Urinary bladder (tissue), 3 donors: ENCODE measurements at regions not wholly inside any gene's neighbourhood (a gene's known extent, or its start where the extent isn't known, plus 50 kb on each side); places are given as distances from the start of the nearest gene placed in this dataset.
"Not testable (repeated sequence)": the region's sequence is repeated elsewhere in the genome, so short reads cannot be mapped to it uniquely, and the experiment has no call there.

Experiments used
- DNase-seq: peaks from one replicate; pipeline ENCODE4 v3.0.0-alpha.2; 2015; ENCODE audit errors: extremely low spot score
- H3K27ac ChIP-seq: one replicate; pipeline ENCODE4 v1.5.1; 2013; ENCODE audit warnings: low read depth, mild to moderate bottlenecking, moderate library complexity
- H3K36me3 ChIP-seq: one replicate; pipeline ENCODE4 v1.6.1; 2013; ENCODE audit warnings: mild to moderate bottlenecking, moderate library complexity; ENCODE audit not compliant: insufficient read depth
- H3K4me1 ChIP-seq: one replicate; pipeline ENCODE4 v1.6.1; 2013; ENCODE audit warnings: mild to moderate bottlenecking, moderate library complexity; ENCODE audit not compliant: insufficient read depth
- H3K4me3 ChIP-seq: one replicate; pipeline ENCODE4 v1.5.1; 2013; ENCODE audit warnings: low read depth, low read length
- WGBS: extraction: QIAGEN DNeasy Blood & Tissue Kit; methylation state at CpG from one replicate; pipeline ENCODE4 v1.1.7; 2013; 5-methylcytosine and 5-hydroxymethylcytosine counted together
- donor health status: healthy with polysubstance abuse.
- donor health status: healthy.

DNA sequence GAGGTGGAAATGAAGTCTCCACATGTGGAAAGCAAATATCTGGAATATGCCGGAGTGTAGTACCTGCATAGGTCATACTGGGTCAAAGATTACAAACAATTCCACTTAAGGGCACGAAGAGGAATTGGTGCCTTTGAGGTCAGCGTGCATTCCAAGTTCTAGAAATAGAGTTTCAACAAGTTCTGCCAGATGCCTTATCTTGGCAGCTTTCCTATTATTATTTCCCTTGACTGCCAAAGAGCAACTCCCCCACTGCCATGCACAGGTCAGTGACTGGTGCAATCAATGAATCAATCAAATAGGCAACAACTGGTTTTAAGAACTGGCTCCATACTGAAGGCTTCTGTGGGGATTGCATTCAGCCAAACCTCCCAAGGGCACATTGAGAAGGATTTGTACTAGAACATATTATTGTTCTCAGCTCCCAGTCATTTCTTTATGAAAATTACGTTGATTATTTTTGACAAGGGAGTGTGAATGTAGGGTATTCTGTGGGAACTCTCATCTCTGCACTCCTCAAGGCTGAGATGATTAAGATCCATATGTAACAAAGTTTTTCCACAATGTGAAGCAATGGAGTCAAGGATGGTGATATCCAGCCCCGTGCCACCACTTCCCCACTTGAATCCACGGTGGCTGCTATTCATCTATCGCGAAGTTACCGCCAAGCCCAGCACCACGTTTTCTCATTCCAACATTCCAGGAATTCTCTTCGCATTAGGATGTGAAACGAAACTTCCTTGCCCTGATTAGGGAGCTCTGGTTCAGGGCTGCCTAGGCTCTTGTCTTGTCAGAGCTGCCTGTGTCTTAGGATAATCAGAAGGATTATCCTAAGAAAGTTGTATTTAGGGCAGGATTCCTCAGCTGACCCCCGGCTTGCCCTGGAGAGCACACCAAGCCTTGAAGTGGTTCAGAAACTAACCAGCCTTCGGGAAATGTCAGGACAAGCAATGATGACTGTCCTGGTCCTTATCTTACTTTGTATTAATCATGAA, 115.1 kb upstream of the PCED1B start:
- Histone ChIP-seq H3K36me3 (no peaks in the 10 kb centered on the region), H3K27ac (no peak overlapping the region), H3K4me3 (no peak overlapping the region), H3K4me1 (no peaks in the 10 kb centered on the region)
- WGBS, result 24% methylated on average over 14 of the region's 14 CpGs
- no peak for DNase-seq

DNA sequence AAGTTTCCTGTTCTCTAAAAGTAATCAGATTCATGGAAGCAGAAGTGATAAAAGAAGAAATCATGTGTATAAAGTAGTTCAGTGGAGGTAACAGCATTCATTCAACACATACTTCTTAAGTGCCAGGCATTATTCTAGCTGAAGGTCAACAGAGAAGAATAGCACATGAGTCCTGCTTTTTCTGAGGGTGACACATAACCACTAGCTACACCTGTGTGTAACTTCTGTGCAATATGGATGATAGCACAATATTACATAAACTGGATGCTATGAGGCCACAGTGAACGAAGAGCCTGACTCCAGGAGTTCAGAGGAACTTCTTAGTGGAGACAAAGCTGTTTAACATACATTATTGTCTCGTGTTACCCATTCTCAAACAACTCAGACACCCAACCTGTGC, 114.3 kb upstream of the PCED1B start:
- H3K4me1 ChIP-seq, result no peaks in the 10 kb centered on the region
- 81% methylated on average over 2 of the region's 2 CpGs for WGBS

DNA sequence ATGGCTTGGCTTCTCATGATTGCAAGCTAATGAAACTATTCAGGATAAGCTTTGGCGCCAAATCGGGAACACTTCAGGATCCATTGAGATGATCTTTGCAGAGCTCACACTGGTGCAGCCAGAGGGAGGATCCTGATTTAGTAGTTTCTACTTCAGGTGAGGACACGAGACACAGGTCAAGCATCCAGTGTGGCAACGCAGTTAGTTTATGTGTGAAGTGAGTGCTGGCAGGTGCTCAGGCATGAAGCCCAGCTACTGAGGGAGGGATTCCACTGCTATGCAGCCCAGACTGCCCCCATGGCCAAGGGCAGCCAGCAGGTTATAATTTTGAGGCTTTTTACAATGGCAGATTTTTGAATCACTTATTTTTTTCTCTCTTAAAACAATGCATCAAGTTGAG, 113.5 kb upstream of the PCED1B start:
- 74% methylated on average over 4 of the region's 4 CpGs for whole genome bisulfite sequencing
- H3K4me1 ChIP-seq, result no peaks in the 10 kb centered on the region
- no peak overlapping the region for H3K4me3 ChIP-seq
- DNase-seq, result no peak
- no peaks in the 10 kb centered on the region for H3K36me3 ChIP-seq
- no peak overlapping the region for H3K27ac ChIP-seq

More for the DNA sequence above, 114.3 kb upstream of the PCED1B start:
- Histone ChIP-seq H3K27ac (no peak overlapping the region), H3K4me3 (no peak overlapping the region), H3K36me3 (no peaks in the 10 kb centered on the region)
- no peak for DNase-seq

DNA sequence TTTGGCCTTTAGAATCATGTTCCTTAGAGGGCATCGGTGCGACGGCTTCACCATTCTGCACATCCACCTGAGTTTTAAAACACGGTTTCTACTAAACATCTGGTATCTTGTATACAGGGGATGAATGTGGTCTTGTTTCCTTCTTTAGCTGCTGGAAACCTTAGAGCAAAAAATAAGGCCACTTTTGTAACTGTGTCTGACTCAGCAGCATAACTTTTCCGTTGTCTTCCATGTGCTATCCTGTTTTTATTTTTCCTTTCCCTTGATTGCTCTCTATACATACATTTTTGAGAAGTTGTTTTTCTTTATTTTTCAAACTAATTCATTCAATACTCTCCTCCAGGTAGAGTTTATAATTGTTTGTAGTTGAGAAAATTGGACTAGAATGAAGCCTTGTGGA, 108.8 kb upstream of the PCED1B start:
- H3K4me3 ChIP-seq, result no peak overlapping the region
- H3K27ac ChIP-seq, result no peak overlapping the region
- no peaks in the 10 kb centered on the region for H3K36me3 ChIP-seq
- DNase-seq, result no peak
- H3K4me1 ChIP-seq, result no peaks in the 10 kb centered on the region
- 88% methylated on average over 5 of the region's 5 CpGs for whole genome bisulfite sequencing

DNA sequence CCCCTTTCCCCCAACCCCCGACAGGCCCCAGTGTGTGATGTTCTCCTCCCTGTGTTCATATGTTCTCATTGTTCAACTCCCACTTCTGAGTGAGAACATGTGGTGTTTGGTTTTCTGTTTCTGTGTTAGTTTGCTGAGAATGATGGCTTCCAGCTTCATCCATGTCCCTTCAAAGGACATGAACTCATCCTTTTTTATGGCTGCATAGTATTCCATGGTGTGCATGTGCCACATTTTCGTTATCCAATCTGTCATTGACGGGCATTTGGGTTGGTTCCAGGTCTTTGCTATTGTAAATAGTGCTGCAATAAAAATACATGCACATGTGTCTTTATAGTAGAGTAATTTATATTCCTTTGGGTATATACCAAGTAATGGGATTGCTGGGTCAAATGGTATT, 105.5 kb upstream of the PCED1B start:
- H3K4me3 ChIP-seq, DNase-seq: not testable (repeated sequence)
- 84% methylated on average over 3 of the region's 3 CpGs for WGBS

DNA sequence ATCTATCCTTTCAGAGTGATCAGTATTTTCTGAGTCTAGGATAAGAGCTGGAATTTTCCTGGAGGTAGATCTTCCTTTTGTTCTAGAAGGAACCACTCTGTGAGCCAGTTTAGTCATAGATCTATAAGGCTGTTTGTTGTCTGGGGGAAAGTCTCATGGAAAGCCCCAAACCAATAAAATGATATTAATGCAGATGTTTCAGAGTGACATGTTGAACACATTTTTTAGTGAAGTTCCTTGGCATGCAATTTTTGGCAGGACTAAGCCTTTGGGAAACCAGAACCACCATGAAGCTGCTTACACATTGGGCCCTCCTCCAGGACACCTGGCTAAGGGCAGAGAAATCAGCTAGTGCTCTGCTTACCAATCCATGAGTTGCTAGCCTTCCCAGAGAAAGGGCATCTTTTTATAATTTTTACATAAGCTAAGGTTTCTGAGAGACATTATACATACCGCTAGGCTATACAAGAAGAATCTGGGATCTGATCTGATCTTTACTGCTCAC, 101.5 kb upstream of the PCED1B start:
- no peak for DNase-seq
- no peak overlapping the region for H3K27ac ChIP-seq
- H3K36me3 ChIP-seq, result no peaks in the 10 kb centered on the region
- H3K4me1 ChIP-seq, result no peaks in the 10 kb centered on the region
- 98% methylated on average over 1 of the region's 1 CpG for WGBS
- H3K4me3 ChIP-seq, result no peak overlapping the region

More for the DNA sequence above, 105.5 kb upstream of the PCED1B start:
- H3K4me1 ChIP-seq, H3K36me3 ChIP-seq, H3K27ac ChIP-seq: not testable (repeated sequence)

DNA sequence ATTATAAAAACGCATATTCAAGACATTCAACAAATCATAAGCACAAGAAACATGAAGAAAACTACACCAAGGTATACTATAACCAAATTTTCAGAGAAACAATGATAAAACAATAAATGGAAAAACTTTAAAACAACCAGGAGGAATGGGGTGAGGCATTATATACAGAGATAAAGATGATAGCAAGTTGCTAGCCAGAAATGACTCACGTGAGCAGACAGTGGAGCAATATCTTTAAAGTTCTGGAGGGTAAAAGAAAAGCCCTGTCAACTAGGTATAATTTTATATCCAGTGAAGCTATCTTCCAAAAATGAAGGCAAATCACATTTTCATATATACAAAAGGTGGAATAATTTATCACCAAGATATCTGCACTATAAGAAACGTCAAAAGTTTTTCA, 97.8 kb upstream of the PCED1B start:
- Histone ChIP-seq H3K36me3 (no peaks in the 10 kb centered on the region), H3K4me3 (no peak overlapping the region), H3K27ac (no peak overlapping the region), H3K4me1 (no peaks in the 10 kb centered on the region)
- 72% methylated on average over 3 of the region's 3 CpGs for WGBS
- no peak for DNase-seq

DNA sequence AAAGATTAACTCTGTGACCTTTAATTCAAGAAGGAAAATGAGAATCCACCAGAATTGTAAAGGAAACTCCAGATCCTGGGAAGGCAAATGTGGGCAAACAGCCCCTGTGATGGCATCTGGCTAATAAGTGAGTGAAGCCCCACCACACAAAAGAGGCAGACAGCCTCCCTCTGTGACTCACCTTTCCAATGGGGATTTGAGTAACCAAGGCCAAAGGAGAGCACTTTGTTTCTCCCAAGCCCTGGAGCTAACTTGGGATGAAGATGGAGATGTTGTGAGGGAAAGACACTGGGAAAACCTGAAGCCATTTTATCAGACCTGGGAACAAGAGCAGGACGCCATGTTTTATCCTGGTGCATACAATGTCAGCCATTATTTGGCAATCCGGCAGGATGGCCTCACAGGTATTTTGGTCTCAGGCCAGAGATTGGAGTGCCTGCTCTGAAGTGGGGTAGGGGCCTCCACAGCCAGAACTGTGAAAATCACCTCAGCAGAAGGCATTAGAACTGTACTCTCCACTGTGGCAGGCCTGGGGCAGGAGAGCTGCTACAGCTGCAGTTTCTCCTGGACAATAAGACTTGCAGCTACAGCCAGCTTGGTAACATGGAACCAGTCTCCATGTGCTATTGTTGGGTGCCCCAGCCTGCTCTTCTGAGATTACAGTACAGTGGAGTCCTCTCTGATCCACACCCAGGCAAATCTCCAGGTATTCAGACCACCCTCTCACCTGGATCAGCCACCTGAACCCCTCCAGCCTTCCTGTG, 96.6 kb upstream of the PCED1B start:
- no peaks in the 10 kb centered on the region for H3K36me3 ChIP-seq
- no peak overlapping the region for H3K27ac ChIP-seq
- H3K4me1 ChIP-seq, result no peaks in the 10 kb centered on the region
- DNase-seq, result no peak
- 92% methylated on average over 2 of the region's 2 CpGs for WGBS
- H3K4me3 ChIP-seq, result no peak overlapping the region

DNA sequence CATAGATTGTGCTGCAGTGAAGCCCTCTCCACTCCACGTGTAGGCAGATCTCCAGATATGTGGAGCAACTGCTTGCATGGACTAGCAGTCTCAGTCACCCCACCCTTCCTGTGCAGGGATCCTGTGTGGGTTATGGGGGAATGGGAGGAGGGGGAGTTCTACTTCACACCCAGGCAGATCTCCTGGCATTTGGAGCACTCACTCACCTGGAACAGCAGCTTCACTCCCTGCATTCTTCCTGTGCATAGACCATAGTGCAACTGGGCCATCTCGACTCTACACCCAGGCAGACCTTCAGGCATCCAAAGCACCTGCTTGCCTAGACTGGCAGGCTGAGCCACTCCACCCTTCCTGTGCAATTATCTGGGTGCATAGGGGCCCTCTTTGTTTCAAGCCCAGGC, 96.0 kb upstream of the PCED1B start:
- H3K4me3 ChIP-seq, result no peak overlapping the region
- no peaks in the 10 kb centered on the region for H3K36me3 ChIP-seq
- H3K27ac ChIP-seq, result no peak overlapping the region
- WGBS, result 61% methylated on average over 2 of the region's 2 CpGs
- DNase-seq, result no peak
- H3K4me1 ChIP-seq, result no peaks in the 10 kb centered on the region

DNA sequence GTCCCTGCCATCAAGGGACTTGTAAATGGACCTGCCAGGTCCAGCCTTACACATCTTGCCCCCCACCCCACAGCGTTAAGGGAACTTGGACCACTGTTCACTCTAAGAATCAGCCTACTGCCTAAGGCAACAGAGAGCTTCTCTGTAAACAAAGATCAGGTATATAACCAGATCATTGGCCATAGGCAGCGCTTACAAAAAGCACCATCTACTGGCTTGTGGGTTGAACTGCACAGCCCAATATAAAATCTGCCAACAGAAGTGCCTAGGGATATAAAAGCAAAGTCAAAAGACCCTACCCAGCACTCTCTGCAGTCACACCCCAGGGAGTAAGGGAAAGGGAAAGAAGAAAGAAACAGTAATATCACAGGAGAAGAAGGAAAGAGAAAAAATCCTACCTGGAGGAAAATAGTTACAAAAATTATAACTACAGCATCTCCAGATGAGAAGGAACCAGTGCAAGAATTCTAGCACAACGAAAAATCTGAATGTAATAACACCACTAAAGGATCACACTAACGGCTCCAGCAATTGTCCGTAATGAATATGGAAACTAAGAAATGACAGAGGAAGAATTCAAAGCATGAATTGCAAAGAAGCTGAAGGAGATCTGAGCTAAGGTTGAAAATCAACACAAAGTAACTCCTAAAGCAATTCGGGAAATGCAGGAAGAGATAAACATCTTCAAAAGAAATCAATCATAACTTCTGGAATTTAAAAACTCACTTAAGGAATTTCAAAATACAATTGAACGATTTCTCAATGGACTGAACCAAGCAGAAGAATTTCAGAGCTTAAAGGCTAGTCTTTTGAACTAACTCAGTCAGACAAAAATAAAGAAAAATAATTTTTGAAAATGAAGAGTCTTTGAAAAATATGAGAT, 95.2 kb upstream of the PCED1B start:
- 43% methylated on average over 7 of the region's 7 CpGs for WGBS
- Histone ChIP-seq H3K36me3 (no peaks in the 10 kb centered on the region), H3K27ac (no peak overlapping the region), H3K4me3 (no peak overlapping the region), H3K4me1 (no peaks in the 10 kb centered on the region)
- no peak for DNase-seq

DNA sequence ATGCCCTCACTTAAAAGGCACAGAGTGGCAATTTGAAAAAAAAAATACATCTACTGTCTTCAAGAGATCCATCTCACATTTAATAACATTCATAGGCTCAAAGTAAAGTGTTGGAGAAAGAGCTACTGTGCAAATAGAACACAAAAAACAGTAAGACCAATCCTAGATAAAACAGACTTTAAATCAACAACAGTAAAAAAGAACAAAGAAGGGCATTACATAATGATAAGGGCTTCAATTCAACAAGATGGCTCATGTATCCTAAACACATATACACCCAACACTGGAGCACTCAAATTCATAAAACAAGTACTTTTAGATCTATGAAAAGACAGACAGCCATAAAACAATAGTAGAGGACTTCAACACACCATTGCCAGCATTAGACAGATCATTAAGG, 93.6 kb upstream of the PCED1B start:
- Histone ChIP-seq H3K4me1 (no peaks in the 10 kb centered on the region), H3K27ac (no peak overlapping the region), H3K4me3 (no peak overlapping the region), H3K36me3 (no peaks in the 10 kb centered on the region)
- DNase-seq, result no peak

DNA sequence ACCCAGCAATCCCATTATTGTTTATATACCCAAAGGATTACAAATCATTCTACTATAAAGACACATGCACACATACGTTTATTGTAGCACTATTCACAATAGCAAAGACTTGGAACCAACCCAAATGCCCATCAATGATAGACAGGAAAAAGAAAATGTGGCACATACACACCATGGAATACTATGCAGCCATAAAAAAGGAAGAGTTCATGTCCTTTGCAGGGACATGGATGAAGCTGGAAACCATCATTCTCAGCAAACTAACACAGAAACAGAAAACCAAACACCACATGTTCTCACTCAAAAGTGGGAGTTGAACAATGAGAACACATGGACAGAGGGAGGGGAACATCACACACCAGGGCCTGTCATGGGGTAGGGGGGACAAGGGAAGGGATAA, 91.3 kb upstream of the PCED1B start:
- H3K4me1 ChIP-seq, DNase-seq, H3K4me3 ChIP-seq, H3K36me3 ChIP-seq, H3K27ac ChIP-seq: not testable (repeated sequence)
- WGBS, result 65% methylated on average over 1 of the region's 1 CpG

DNA sequence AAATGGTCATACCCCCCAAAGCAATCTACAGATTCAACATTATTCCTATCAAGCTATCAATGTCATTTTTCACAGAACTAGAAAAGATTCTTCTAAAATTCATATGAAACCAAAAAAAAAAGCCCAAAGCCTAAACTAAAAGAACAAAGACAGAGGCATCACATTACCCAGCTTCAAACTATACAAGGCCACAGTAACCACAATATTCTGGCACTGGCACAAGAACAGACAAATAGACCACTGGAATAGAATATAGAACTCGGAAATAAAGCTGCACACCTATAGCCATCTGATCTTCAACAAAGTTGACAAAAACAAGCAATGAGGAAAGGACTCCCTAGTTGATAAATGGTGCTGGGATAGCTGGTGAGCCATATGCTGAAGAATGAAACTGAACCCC, 89.2 kb upstream of the PCED1B start:
- WGBS, result 73% methylated on average over 1 of the region's 1 CpG
- H3K36me3 ChIP-seq, result no peaks in the 10 kb centered on the region
- no peaks in the 10 kb centered on the region for H3K4me1 ChIP-seq
- H3K27ac ChIP-seq, result no peak overlapping the region
- no peak for DNase-seq
- H3K4me3 ChIP-seq, result no peak overlapping the region
